ENCODE measurements at regions not wholly inside any gene's neighbourhood (a gene's known extent, or its start where the extent isn't known, plus 50 kb on each side); places are given as distances from the start of the nearest gene placed in this dataset.

GRCh38 chr9:11646831-11647230 lies 1034.0 kb upstream of the PTPRD start:
- intact Hi-C loops (cut with DNase I), result no loop called here
- 90 to 96% (median 96%) methylated on average over 1 of the region's 1 CpG for WGBS, 4 donors
- TF ChIP-seq CTCF (IDR thresholded peaks at IDR 0.05) (no peak), POLR2A (IDR thresholded peaks at IDR 0.05) (no peak)

GRCh38 chr9:11653867-11654266 lies 1039.3 kb upstream of the TYRP1 start:
- ATAC-seq (no peak), DNase-seq (no peak)
- no peaks in the 10 kb centered on the region for H3K36me3 ChIP-seq
- intact Hi-C loops (cut with DNase I), result no loop called here
- no peak overlapping the region for H3K27ac ChIP-seq
- H3K4me3 ChIP-seq, result no peak overlapping the region
- H3K9me3 ChIP-seq, result no peaks in the 10 kb centered on the region
- H3K4me1 ChIP-seq, result no peaks in the 10 kb centered on the region
- TF ChIP-seq POLR2A (IDR thresholded peaks at IDR 0.05), result no peak
- TF ChIP-seq CTCF (IDR thresholded peaks at IDR 0.05), result no peak
- no peaks in the 10 kb centered on the region for H3K27me3 ChIP-seq
- WGBS, 4 donors, result 63 to 76% (median 74%) methylated on average over 3 of the region's 3 CpGs

More at GRCh38 chr9:11646831-11647230, 1034.0 kb upstream of the PTPRD start:
- Histone ChIP-seq H3K4me1 (no peaks in the 10 kb centered on the region), H3K4me3 (no peak overlapping the region), H3K27me3 (no peaks in the 10 kb centered on the region), H3K36me3 (no peaks in the 10 kb centered on the region), H3K27ac (no peak overlapping the region), H3K9me3 (peaks cover 0 to 16% (median 0%) of the 10 kb centered on the region in 12 donors)
- DNase-seq, result no peak
- no peak for ATAC-seq

GRCh38 chr9:11663913-11664312 lies 1029.3 kb upstream of the TYRP1 start:
- DNase-seq, result no peak
- intact Hi-C loops (cut with DNase I), result no loop called here
- no peak for ATAC-seq
- no peaks in the 10 kb centered on the region for H3K27me3 ChIP-seq
- WGBS, 4 donors, result 95 to 96% (median 95%) methylated on average over 1 of the region's 1 CpG
- H3K27ac ChIP-seq, result no peak overlapping the region
- peaks cover 0 to 24% (median 0%) of the 10 kb centered on the region in 12 donors for H3K9me3 ChIP-seq
- no peaks in the 10 kb centered on the region for H3K36me3 ChIP-seq
- TF ChIP-seq POLR2A (IDR thresholded peaks at IDR 0.05), result no peak
- TF ChIP-seq CTCF (IDR thresholded peaks at IDR 0.05), result no peak
- no peaks in the 10 kb centered on the region for H3K4me1 ChIP-seq
- H3K4me3 ChIP-seq, result no peak overlapping the region

GRCh38 chr9:11676821-11677220 lies 1016.4 kb upstream of the TYRP1 start:
- no peaks in the 10 kb centered on the region for H3K27me3 ChIP-seq
- H3K36me3 ChIP-seq, result no peaks in the 10 kb centered on the region
- intact Hi-C loops (cut with DNase I), result no loop called here
- TF ChIP-seq CTCF (IDR thresholded peaks at IDR 0.05) (no peak), POLR2A (IDR thresholded peaks at IDR 0.05) (no peak)
- no peak overlapping the region for H3K4me3 ChIP-seq
- H3K9me3 ChIP-seq, result peaks cover 0 to 42% (median 5%) of the 10 kb centered on the region in 12 donors
- ATAC-seq (no peak), DNase-seq (no peak)
- H3K27ac ChIP-seq, result no peak overlapping the region
- no peaks in the 10 kb centered on the region for H3K4me1 ChIP-seq
- WGBS, 4 donors, result 68 to 72% (median 69%) methylated on average over 2 of the region's 2 CpGs

Measured in heart left ventricle (tissue), 16 donors.